IPS-20b (cell line): ENCODE measurements at regions not wholly inside any gene's neighbourhood (a gene's known extent, or its start where the extent isn't known, plus 50 kb on each side); places are given as distances from the start of the nearest gene placed in this dataset.
"Not testable (repeated sequence)": the region's sequence is repeated elsewhere in the genome, so short reads cannot be mapped to it uniquely, and the experiment has no call there.

Experiments used
- H3K27ac ChIP-seq: one replicate; pipeline ENCODE4 v1.5.1; 2013; ENCODE audit warnings: low read length
- H3K27me3 ChIP-seq: 2 replicates; pipeline ENCODE4 v1.6.1; 2013; ENCODE audit warnings: mild to moderate bottlenecking, low read length, inconsistent platforms; ENCODE audit not compliant: insufficient read depth
- H3K36me3 ChIP-seq: 2 replicates; pipeline ENCODE4 v1.6.1; 2013; ENCODE audit warnings: low read depth, mild to moderate bottlenecking, inconsistent platforms, low read length, moderate library complexity; ENCODE audit not compliant: insufficient read depth
- H3K4me1 ChIP-seq: 2 replicates; pipeline ENCODE4 v1.6.1; 2013; ENCODE audit warnings: mild to moderate bottlenecking, control low read depth, inconsistent platforms, low read length, moderate library complexity; ENCODE audit not compliant: insufficient read depth
- H3K4me3 ChIP-seq: 2 replicates; pipeline ENCODE4 v1.5.1; 2013; ENCODE audit warnings: mild to moderate bottlenecking, low read length, inconsistent platforms
- H3K9ac ChIP-seq: 2 replicates; pipeline ENCODE4 v1.6.1; 2013; ENCODE audit warnings: low read depth, mild to moderate bottlenecking, inconsistent platforms, low read length, moderate library complexity
- H3K9me3 ChIP-seq: 2 replicates; pipeline ENCODE4 v1.6.1; 2013; ENCODE audit warnings: mild to moderate bottlenecking, low read depth, low read length, inconsistent platforms; ENCODE audit not compliant: insufficient read depth

DNA sequence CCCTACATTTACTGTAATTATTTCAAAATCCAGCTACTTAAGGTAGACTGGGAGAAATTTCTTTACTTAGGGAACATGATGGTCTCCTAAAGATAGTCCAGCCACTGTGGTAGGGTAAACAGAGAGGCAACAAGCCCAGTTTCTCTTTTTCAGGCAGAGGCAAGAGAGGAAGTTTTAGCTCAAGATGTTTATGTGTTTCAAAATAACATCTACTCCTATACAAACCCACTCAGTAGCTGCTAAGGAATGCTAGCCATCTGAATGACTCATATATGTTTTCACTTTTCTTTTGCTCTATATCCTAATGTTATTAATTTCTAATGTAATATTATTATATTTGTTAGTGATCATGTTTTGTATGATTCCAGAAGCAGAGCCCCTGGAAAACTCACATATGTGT is 856.6 kb downstream of the PLA2G4A start:
- Histone ChIP-seq H3K9ac (no peak overlapping the region), H3K4me3 (no peak overlapping the region), H3K36me3 (no peaks in the 10 kb centered on the region), H3K27me3 (no peaks in the 10 kb centered on the region), H3K9me3 (no peaks in the 10 kb centered on the region), H3K27ac (no peak overlapping the region), H3K4me1 (no peaks in the 10 kb centered on the region; the same call in 1 of the 2 replicates)

DNA sequence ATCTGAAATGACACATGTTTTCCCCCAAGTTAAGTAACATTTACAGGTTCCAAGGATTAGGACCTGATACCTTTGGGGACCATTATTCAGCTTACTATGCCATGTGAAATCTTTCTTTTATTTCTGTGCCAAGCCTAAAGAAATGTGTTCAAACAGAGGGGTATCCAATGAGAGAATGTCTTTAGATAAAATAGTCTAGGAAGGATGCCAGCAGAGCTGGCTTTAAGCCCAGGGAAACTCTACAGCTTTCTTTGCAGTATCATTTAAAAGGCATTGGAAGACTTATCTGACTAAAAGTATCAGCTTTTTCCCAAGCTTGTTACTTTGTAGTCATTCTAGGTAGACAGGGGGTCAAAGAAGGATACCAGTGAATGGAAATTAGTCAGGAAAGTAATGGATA is 860.4 kb downstream of the PLA2G4A start:
- no peaks in the 10 kb centered on the region for H3K27me3 ChIP-seq
- no peaks in the 10 kb centered on the region for H3K4me1 ChIP-seq
- H3K9ac ChIP-seq = no peak overlapping the region
- no peak overlapping the region for H3K4me3 ChIP-seq
- H3K36me3 ChIP-seq = no peaks in the 10 kb centered on the region
- no peak overlapping the region for H3K27ac ChIP-seq
- H3K9me3 ChIP-seq = no peaks in the 10 kb centered on the region

DNA sequence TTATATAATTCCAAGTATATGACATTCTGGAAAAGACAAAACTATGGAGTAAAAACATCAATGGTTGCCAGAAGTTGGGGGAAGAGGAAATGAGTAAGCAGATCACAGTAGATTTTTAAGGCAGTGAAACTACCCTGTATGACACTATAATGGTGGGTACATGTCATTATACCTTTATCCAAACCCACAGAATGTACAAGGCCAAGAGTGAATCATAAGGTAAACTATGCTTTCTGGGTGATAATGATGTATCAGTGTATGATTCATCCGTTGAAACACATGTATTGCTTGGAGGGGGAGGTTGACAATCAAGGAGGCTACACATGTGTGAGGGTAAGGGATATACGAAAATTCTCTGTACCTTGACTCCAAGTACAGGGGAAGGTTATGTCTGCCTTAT is 862.7 kb downstream of the PLA2G4A start:
- no peaks in the 10 kb centered on the region for H3K4me1 ChIP-seq

DNA sequence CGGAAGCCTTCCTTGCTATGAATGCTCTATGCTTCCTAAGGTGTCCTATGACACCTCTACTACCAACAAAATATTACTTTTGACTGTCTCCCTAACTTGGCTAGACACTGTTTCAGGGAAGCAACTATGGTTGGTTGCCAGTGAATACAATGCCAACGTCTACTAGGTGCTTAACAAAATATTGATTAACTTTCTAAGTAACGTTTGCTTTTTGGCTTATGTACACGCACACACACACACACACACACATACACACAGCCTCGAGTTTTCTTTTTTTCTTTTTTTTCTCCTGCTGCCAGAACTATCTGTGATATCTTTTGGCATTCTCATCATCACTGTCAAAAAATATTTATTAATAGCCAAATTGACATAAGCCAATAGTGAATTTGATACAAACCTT is 864.0 kb downstream of the PLA2G4A start:
- no peak overlapping the region for H3K4me3 ChIP-seq

More for the DNA sequence above, 862.7 kb downstream of the PLA2G4A start:
- Histone ChIP-seq H3K9me3 (no peaks in the 10 kb centered on the region), H3K9ac (no peak overlapping the region), H3K36me3 (no peaks in the 10 kb centered on the region), H3K27me3 (no peaks in the 10 kb centered on the region), H3K4me3 (no peak overlapping the region), H3K27ac (no peak overlapping the region)

DNA sequence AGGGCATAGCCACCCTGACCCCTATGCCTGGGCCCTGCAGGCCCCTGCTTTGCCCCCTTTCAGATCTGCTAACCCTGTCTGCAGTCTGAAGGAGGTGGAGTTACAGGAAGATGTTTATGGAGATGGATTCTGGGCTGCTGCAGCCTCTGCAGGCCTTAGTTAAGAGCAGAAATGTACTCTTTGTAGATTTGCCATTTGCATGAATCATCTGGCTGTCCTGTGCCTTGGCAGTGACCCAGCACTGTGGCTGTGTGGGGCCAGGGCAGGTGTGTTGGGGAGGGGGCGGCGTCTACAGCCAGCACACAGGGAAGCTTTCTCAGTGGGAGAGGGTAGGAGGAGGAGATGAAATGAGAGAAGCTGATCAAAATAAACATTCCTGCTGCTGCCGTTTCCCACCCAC is 867.3 kb downstream of the PLA2G4A start:
- Histone ChIP-seq H3K4me3 (no peak overlapping the region), H3K9ac (no peak overlapping the region), H3K27ac (no peak overlapping the region)

More for the DNA sequence above, 864.0 kb downstream of the PLA2G4A start:
- Histone ChIP-seq H3K27me3 (no peaks in the 10 kb centered on the region), H3K36me3 (no peaks in the 10 kb centered on the region), H3K27ac (no peak overlapping the region), H3K9ac (no peak overlapping the region), H3K4me1 (no peaks in the 10 kb centered on the region), H3K9me3 (no peaks in the 10 kb centered on the region)

DNA sequence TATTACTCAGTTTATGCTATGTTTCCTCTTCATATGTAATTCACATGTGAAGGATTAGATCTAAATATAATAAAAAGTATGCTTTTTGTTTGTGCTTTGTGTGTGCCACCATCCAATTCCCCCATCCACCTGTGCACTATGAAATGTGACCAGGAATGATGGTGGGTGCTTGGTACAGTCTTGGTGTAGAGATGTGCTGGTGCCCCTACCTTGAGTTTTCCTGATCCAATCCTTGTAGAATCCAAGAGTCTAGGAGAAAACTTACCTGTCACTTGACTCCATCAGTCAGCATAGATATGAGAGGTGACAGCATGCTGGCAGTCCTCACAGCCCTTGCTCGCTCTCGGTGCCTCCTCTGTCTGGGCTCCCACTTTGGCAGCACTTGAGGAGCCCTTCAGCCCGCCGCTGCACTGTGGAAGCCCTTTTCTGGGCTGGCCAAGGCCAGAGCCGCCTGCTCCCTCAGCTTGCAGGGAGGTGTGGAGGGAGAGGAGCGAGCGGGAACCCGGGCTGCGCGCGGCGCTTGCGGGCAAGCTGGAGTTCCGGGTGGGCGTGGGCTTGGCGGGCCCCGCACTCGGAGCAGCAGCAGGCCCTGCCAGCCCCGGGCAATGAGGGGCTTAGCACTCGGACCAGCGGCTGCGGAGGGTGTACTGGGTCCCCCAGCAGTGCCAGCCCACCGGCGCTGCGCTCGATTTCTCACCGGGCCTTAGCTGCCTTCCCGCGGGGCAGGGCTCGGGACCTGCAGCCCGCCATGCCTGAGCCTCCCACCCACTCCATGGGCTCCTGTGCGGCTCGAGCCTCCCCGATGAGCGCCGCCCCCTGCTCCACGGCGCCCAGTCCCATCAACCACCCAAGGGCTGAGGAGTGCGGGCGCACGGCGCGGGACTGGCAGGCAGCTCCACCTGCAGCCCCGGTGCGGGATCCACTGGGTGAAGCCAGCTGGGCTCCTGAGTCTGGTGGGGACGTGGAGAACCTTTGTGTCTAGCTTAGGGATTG is 874.7 kb downstream of the PLA2G4A start:
- H3K27ac ChIP-seq, H3K36me3 ChIP-seq, H3K4me1 ChIP-seq, H3K4me3 ChIP-seq, H3K9ac ChIP-seq, H3K9me3 ChIP-seq, H3K27me3 ChIP-seq: not testable (repeated sequence)

More for the DNA sequence above, 867.3 kb downstream of the PLA2G4A start:
- H3K9me3 ChIP-seq = no peaks in the 10 kb centered on the region
- no peaks in the 10 kb centered on the region for H3K36me3 ChIP-seq
- H3K4me1 ChIP-seq = no peaks in the 10 kb centered on the region
- no peaks in the 10 kb centered on the region for H3K27me3 ChIP-seq

DNA sequence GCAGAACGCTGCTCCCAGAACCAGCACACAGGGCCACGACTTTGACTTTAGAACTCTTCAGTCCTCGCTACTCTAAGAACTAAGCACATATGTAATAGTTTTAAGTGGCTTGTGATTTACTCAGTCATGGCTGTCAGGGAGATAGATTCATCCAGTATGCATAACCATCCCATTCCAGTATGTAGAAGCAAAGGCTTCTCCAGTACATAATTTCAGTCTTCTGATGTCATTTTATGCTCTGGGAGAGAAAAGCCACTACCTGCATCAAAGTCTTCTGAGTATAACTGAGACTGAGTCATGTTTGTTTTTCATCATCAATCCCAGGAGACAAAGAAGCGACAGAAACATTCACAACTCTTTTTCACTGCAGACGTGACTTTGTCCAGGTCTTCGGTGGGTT is 885.7 kb downstream of the PLA2G4A start:
- H3K36me3 ChIP-seq = no peaks in the 10 kb centered on the region
- no peaks in the 10 kb centered on the region for H3K9me3 ChIP-seq
- H3K4me1 ChIP-seq = no peaks in the 10 kb centered on the region
- no peak overlapping the region for H3K27ac ChIP-seq
- no peaks in the 10 kb centered on the region for H3K27me3 ChIP-seq
- no peak overlapping the region for H3K4me3 ChIP-seq
- no peak overlapping the region for H3K9ac ChIP-seq

DNA sequence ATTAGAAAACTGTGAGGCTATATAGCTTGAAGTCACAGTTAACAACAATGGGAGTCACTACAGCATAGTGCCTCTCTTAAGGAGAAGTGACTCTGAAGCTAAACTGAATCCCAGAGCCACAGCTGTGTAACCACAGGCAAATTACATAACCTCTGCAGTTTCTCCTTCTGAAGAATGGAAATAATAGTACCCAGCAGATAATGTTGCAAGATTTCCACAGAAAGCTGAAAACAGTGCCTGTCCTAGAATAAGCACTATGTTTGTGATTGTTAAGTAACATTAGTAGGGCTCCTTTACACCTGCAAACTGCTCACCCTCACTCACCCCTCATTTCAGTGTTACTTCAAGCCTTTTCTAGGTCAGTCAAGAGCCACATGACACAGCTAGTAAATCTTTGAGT is 886.7 kb downstream of the PLA2G4A start:
- no peak overlapping the region for H3K9ac ChIP-seq
- H3K4me3 ChIP-seq = no peak overlapping the region
- no peak overlapping the region for H3K27ac ChIP-seq
- H3K4me1 ChIP-seq = no peaks in the 10 kb centered on the region
- H3K9me3 ChIP-seq = no peaks in the 10 kb centered on the region
- no peaks in the 10 kb centered on the region for H3K27me3 ChIP-seq
- no peaks in the 10 kb centered on the region for H3K36me3 ChIP-seq

DNA sequence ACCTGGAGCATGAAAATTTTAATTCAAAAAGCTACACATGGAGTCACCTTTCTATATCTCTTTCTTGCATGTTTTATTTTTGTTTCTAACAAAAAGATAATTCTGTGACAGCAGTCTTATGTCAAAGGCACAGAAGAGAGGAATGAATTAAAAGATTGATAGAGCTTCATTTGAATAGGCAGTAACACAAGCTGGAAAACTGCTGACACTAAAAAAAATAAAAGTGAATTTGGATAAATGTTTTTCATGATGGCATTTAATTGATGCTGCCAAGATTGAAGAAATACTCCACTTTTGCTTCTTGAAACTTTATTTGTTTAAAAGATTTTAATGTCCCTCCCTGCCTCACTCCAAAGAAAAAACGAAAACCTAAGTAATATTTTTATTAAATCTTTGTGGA is 887.4 kb downstream of the PLA2G4A start:
- no peaks in the 10 kb centered on the region for H3K4me1 ChIP-seq
- H3K9ac ChIP-seq = no peak overlapping the region
- no peaks in the 10 kb centered on the region for H3K36me3 ChIP-seq
- no peaks in the 10 kb centered on the region for H3K27me3 ChIP-seq
- no peaks in the 10 kb centered on the region for H3K9me3 ChIP-seq
- H3K27ac ChIP-seq = no peak overlapping the region
- H3K4me3 ChIP-seq = no peak overlapping the region

DNA sequence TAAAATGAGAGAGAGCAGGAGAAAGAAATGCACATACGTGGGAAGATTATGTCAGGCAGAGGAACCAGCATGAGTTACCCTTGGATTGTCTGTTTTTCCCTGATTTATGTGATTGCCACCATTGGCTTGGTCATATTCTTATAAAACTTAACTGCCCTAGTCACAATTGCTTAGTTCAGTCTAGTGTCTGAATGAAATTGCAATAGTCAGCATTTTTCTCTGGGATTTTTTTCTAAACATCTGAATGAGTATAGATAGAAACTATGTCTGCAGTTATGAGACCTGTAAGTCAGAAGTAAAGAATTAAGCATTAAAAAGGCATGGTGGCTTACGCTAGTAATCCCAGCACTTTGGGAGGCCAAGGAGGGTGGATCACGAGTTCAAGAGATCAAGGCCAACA is 889.8 kb downstream of the PLA2G4A start:
- Histone ChIP-seq H3K27me3 (no peaks in the 10 kb centered on the region), H3K4me3 (no peak overlapping the region), H3K9me3 (no peaks in the 10 kb centered on the region), H3K4me1 (no peaks in the 10 kb centered on the region), H3K27ac (no peak overlapping the region), H3K36me3 (no peaks in the 10 kb centered on the region), H3K9ac (no peak overlapping the region)

DNA sequence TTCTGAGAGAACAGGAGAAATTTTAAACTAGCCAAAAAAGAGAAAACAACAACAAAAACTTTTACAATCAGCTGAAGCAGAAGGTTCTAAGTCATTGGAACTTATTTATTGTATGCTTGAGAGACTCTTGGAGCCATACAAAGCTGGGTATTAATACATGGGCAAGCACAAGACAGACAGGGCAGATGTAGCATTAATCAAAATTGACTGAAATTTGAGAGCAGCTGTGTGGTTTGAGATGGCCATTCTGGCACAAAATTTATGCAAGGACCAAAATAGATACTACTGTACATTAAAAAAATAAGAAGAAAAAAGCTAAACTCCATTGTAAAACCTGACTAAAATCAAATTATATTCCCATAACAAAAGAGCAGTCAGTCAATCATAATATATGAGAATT is 892.5 kb downstream of the PLA2G4A start:
- Histone ChIP-seq H3K36me3 (no peaks in the 10 kb centered on the region), H3K4me1 (no peaks in the 10 kb centered on the region), H3K27me3 (no peaks in the 10 kb centered on the region), H3K9me3 (no peaks in the 10 kb centered on the region), H3K4me3 (no peak overlapping the region), H3K27ac (no peak overlapping the region), H3K9ac (no peak overlapping the region)

DNA sequence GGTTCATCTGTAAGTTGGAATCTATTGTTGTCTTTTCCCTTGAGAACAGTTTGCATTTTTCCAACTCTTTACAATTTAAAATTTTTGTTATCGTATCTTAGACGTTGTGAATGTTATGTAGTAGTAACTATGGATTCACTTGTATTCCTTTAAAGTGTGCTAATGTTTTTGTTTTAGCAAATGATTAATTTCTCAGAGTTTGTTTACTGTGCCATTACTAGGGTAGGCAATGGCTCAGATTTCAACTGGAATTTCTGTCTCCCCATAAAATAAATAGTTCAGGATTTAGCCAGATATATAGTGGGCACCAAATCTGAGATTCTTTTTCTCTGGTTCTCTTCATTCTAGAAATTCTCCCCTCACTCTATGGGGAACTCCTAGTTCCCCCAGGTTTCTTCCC is 896.5 kb downstream of the PLA2G4A start:
- H3K27ac ChIP-seq = no peak overlapping the region
- H3K9me3 ChIP-seq = no peaks in the 10 kb centered on the region
- H3K27me3 ChIP-seq = no peaks in the 10 kb centered on the region
- no peak overlapping the region for H3K9ac ChIP-seq
- H3K4me3 ChIP-seq = no peak overlapping the region
- no peaks in the 10 kb centered on the region for H3K36me3 ChIP-seq
- no peaks in the 10 kb centered on the region for H3K4me1 ChIP-seq
